Neural cell (in vitro differentiated cells): ENCODE measurements at regions not wholly inside any gene's neighbourhood (a gene's known extent, or its start where the extent isn't known, plus 50 kb on each side); places are given as distances from the start of the nearest gene placed in this dataset.

ENCODE experiments used
- H2AFZ ChIP-seq: fragments of 200-600, 300-800 bp; sonication (generic), shearing (Covaris generic); 2 replicates; pipeline ENCODE4 v1.6.0; 2014; ENCODE audit warnings: low read depth, mild to moderate bottlenecking, antibody characterized with exemption, low read length, moderate library complexity
- H3F3A ChIP-seq: fragments of 200-600 bp; shearing (Covaris generic); 2 replicates; pipeline ENCODE4 v1.6.1; 2016; ENCODE audit warnings: mild to moderate bottlenecking, moderate library complexity, mixed read lengths, antibody characterized with exemption, low read length; ENCODE audit not compliant: insufficient read depth, poor library complexity, severe bottlenecking
- H3K27ac ChIP-seq: fragments of 200-600, 300-800 bp; sonication (generic), shearing (Covaris generic); 2 replicates; pipeline ENCODE4 v1.5.1; 2014; ENCODE audit warnings: mild to moderate bottlenecking, low read length, moderate library complexity
- H3K27me3 ChIP-seq: fragments of 300-800, 200-600 bp; sonication (generic), shearing (Covaris generic); 2 replicates; pipeline ENCODE4 v1.6.0; 2014; ENCODE audit warnings: mild to moderate bottlenecking, low read depth, low read length, moderate library complexity; ENCODE audit not compliant: insufficient read depth
- H3K36me3 ChIP-seq: fragments of 300-800, 200-600 bp; sonication (generic), shearing (Covaris generic); 2 replicates; pipeline ENCODE4 v1.5.1; 2014; ENCODE audit warnings: mild to moderate bottlenecking, antibody characterized with exemption, low read length, moderate library complexity; ENCODE audit not compliant: insufficient read depth
- H3K4me2 ChIP-seq: fragments of 300-800, 200-600 bp; sonication (generic), shearing (Covaris generic); 2 replicates; pipeline ENCODE4 v1.6.0; 2014; ENCODE audit warnings: mild to moderate bottlenecking, low read length
- H3K4me3 ChIP-seq: fragments of 300-800, 200-600 bp; sonication (generic), shearing (Covaris generic); 2 replicates; pipeline ENCODE4 v1.5.1; 2014; ENCODE audit warnings: mild to moderate bottlenecking, low read length, moderate library complexity
- H3K79me2 ChIP-seq: fragments of 200-600 bp; shearing (Covaris generic); replicated peaks from 2 replicates; pipeline ENCODE4 v1.6.0; 2014; ENCODE audit warnings: mild to moderate bottlenecking, low read length, moderate library complexity; ENCODE audit not compliant: insufficient read depth
- H3K9ac ChIP-seq: fragments of 300-800, 200-600 bp; sonication (generic), shearing (Covaris generic); 2 replicates; pipeline ENCODE4 v1.6.1; 2016; ENCODE audit warnings: mild to moderate bottlenecking, low read length, mixed read lengths
- H3K9me2 ChIP-seq: fragments of 200-600 bp; shearing (Covaris generic); 2 replicates; pipeline ENCODE4 v1.6.1; 2016; ENCODE audit warnings: mild to moderate bottlenecking, low read length, mixed read lengths; ENCODE audit not compliant: insufficient read depth
- H3K9me3 ChIP-seq: fragments of 200-600, 300-800 bp; sonication (generic), shearing (Covaris generic); 2 replicates; pipeline ENCODE4 v1.6.1; 2016; ENCODE audit warnings: mild to moderate bottlenecking, mixed run types, low read length, moderate library complexity, mixed read lengths
- H4K20me1 ChIP-seq: fragments of 200-600 bp; shearing (Covaris generic); 2 replicates; pipeline ENCODE4 v1.6.1; 2016; ENCODE audit warnings: mild to moderate bottlenecking, mixed run types; ENCODE audit not compliant: insufficient read depth
- EP300 ChIP-seq: fragments of 450-650 bp; conservative IDR thresholded peaks from 2 replicates; pipeline ENCODE4 v1.6.1; 2014; ENCODE audit warnings: antibody characterized with exemption, mild to moderate bottlenecking, moderate library complexity; ENCODE audit not compliant: poor library complexity, severe bottlenecking
- EZH2 ChIP-seq: fragments of 200-600, 300-800 bp; shearing (Covaris generic), sonication (generic); IDR thresholded peaks from 2 replicates; pipeline ENCODE4 v1.6.1; 2014; ENCODE audit warnings: antibody characterized with exemption, low read length, borderline replicate concordance, mild to moderate bottlenecking; ENCODE audit not compliant: insufficient read depth, poor library complexity, severe bottlenecking
- MXI1 ChIP-seq: fragments of 450-650 bp; conservative IDR thresholded peaks from 2 replicates; pipeline ENCODE4 v1.6.1; 2014; ENCODE audit warnings: antibody characterized with exemption, mild to moderate bottlenecking; ENCODE audit not compliant: poor library complexity, severe bottlenecking
- POLR2AphosphoS5 ChIP-seq: IDR thresholded peaks from 2 replicates; pipeline ENCODE4 v1.6.1; 2012
- RAD21 ChIP-seq: fragments of 450-650 bp; conservative IDR thresholded peaks from 2 replicates; pipeline ENCODE4 v1.6.1; 2014; ENCODE audit warnings: antibody characterized with exemption, mild to moderate bottlenecking, moderate library complexity
- REST ChIP-seq: IDR thresholded peaks from 2 replicates; pipeline ENCODE4 v1.6.1; 2012; ENCODE audit warnings: borderline replicate concordance
- SMC3 ChIP-seq: fragments of 450-650 bp; conservative IDR thresholded peaks from 2 replicates; pipeline ENCODE4 v1.6.1; 2014; ENCODE audit warnings: antibody characterized with exemption, mild to moderate bottlenecking, moderate library complexity; ENCODE audit not compliant: poor library complexity
- TAF1 ChIP-seq: IDR thresholded peaks from 2 replicates; pipeline ENCODE4 v1.6.1; 2012; ENCODE audit warnings: low read depth
- TF ChIP-seq, protein P1 (sequence below): fragments of 450-650 bp; IDR thresholded peaks from 2 replicates; pipeline ENCODE4 v1.5.1; 2014; ENCODE audit warnings: antibody characterized with exemption, mild to moderate bottlenecking, moderate library complexity; ENCODE audit not compliant: poor library complexity, severe bottlenecking

DNA sequence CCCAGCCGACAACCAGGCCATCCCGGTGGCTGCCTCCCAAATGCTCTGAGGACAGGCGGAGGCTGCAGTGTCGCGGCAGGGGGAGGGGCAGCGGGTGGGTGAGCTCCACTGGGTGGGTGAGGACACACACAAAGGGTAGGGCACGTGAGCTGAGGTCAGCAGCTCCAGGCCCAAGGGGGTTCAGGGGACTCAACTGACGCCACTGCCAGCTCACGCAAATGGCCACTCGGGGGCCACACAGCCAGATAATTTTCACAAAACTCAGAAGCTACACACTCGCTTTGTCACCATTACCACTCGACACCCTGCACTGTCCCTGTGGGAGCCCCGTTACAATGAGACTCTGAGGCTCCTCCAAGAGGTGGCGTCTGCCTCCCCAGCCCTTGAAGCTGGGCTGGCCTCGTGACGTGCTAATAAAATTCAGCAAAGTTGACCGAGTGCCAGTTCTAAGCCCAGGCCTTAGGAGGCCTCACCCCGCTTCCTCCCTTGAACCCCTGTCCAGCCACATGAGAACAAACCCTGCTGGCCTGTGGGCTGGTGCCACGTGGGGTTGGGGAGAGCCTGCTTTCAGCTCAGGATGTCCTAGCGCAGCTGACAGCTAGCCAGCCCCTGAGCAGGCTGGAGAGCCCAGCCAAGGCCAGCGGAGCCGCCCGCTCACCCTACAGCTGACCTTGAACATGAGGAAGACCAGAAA lies 56.9 kb downstream of the RMI2 start (continued):
- TF ChIP-seq EP300: no peak

DNA sequence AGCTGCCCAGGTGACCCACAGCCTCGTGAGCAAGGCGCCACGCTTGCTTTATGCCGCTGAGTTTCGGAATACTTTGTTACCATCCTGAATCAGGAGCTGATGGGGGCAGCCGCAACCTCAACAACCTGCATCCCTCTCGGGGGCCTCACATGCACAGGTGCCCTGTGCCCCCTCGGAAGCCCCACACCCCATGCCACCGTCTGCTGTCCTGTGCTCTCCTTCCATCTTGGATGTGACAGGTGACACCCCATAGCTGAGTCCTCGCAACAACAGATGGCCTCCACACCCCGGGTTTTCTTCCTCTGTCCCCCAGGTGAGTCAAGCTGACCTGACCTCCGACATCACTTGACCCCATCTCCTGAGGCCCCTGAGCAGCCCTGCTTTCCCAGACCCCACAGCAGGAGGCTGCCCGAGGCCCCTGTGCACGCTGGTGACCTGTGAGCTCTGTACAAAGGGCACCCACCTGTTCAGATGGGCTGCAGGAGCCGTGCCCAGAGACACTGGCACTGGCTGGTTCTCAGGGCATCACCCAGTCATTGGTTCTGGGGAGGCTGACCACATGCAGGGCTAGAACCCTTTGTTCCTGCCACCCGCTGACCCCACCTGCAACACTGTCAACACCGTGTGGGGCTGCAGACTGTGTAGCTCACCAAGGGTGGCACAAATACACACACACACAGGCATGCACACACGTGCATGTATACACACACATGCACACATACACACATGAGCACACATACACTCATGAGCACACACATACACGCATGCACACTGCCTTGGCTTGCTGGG lies 57.7 kb downstream of the RMI2 start:
- H3K27ac ChIP-seq: no peak overlapping the region
- TF ChIP-seq POLR2AphosphoS5: no peak
- no peak for TF ChIP-seq RAD21
- TF ChIP-seq MXI1: no peak
- no peak for TF ChIP-seq EP300
- TF ChIP-seq, protein P1, sequence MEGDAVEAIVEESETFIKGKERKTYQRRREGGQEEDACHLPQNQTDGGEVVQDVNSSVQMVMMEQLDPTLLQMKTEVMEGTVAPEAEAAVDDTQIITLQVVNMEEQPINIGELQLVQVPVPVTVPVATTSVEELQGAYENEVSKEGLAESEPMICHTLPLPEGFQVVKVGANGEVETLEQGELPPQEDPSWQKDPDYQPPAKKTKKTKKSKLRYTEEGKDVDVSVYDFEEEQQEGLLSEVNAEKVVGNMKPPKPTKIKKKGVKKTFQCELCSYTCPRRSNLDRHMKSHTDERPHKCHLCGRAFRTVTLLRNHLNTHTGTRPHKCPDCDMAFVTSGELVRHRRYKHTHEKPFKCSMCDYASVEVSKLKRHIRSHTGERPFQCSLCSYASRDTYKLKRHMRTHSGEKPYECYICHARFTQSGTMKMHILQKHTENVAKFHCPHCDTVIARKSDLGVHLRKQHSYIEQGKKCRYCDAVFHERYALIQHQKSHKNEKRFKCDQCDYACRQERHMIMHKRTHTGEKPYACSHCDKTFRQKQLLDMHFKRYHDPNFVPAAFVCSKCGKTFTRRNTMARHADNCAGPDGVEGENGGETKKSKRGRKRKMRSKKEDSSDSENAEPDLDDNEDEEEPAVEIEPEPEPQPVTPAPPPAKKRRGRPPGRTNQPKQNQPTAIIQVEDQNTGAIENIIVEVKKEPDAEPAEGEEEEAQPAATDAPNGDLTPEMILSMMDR: no peak
- no peak for TF ChIP-seq SMC3
- TF ChIP-seq REST: no peak
- TF ChIP-seq TAF1: no peak
- TF ChIP-seq EZH2: no peak

GRCh38 chr16:11403534-11403795 lies 58.2 kb downstream of the RMI2 start:
- Histone ChIP-seq H3K79me2 (no peaks in the 10 kb centered on the region), H3K27ac (no peak overlapping the region), H3K36me3 (no peaks in the 10 kb centered on the region), H3F3A (no peaks in the 10 kb centered on the region), H3K4me2 (no peak overlapping the region), H3K27me3 (no peaks in the 10 kb centered on the region), H2AFZ (no peak overlapping the region), H3K9me3 (no peaks in the 10 kb centered on the region), H3K9me2 (no peaks in the 10 kb centered on the region), H4K20me1 (no peaks in the 10 kb centered on the region), H3K9ac (no peak overlapping the region), H3K4me3 (no peak overlapping the region)
- no peak for TF ChIP-seq EZH2
- TF ChIP-seq TAF1: no peak
- no peak for TF ChIP-seq RAD21
- no peak for TF ChIP-seq MXI1
- no peak for TF ChIP-seq POLR2AphosphoS5
- no peak for TF ChIP-seq SMC3
- no peak for TF ChIP-seq REST
- no peak for TF ChIP-seq EP300
- TF ChIP-seq, protein P1: no peak

More for the DNA sequence above, 57.7 kb downstream of the RMI2 start:
- Histone ChIP-seq H3K9ac (no peak overlapping the region), H3K4me3 (no peak overlapping the region), H3K36me3 (no peaks in the 10 kb centered on the region), H3K27me3 (no peaks in the 10 kb centered on the region), H3K4me2 (no peak overlapping the region), H3K9me2 (no peaks in the 10 kb centered on the region), H3F3A (no peaks in the 10 kb centered on the region), H4K20me1 (no peaks in the 10 kb centered on the region), H3K9me3 (no peaks in the 10 kb centered on the region), H3K79me2 (no peaks in the 10 kb centered on the region), H2AFZ (no peak overlapping the region)
